PC-3 (cell line): ENCODE measurements at regions not wholly inside any gene's neighbourhood (a gene's known extent, or its start where the extent isn't known, plus 50 kb on each side); places are given as distances from the start of the nearest gene placed in this dataset.
A peak's percentile ranks its signal among the peaks of the same experiment; 100 is the strongest.

Source experiments
- ATAC-seq: fragments of 200-7000 bp; cut with Tn5 transposase; 2 replicates; pipeline ENCODE4 v1.9.1; 2020; ENCODE audit warnings: mild to moderate bottlenecking, moderate library complexity
- BruUV-seq: library from RNA; stranded (reverse); fragments of 400-500 nt; replicated peaks from 2 replicates; lab custom pipeline; 2021; lab: Mats Ljungman, UMichigan
- CTCF ChIA-PET: fragments of 300-600 bp; sonication (Branson Sonifier 250); formaldehyde crosslinking; loops from one replicate; lab custom pipeline; 2022; ENCODE audit warnings: antibody characterized with exemption; lab: Charles Lee
- POLR2A ChIA-PET: fragments of 300-600 bp; sonication (Branson Sonifier 250); formaldehyde crosslinking; loops from one replicate; lab custom pipeline; 2022; ENCODE audit warnings: antibody characterized with exemption; ENCODE audit not compliant: unreplicated experiment; lab: Charles Lee
- DNase-seq: peaks from one replicate; pipeline ENCODE4 v3.0.0-alpha.2; 2015
- H2AFZ ChIP-seq: fragments of 300-600 bp; sonication (generic); 2 replicates; pipeline ENCODE4 v1.6.0; 2016; ENCODE audit warnings: antibody characterized with exemption, low read length
- H3F3A ChIP-seq: fragments of 300-600 bp; sonication (generic); one replicate; pipeline ENCODE4 v1.6.0; 2017; ENCODE audit warnings: antibody characterized with exemption, low read length, control low read depth, mild to moderate bottlenecking; ENCODE audit not compliant: unreplicated experiment
- H3K27ac ChIP-seq: fragments of 300-600 bp; sonication (generic); 2 replicates; pipeline ENCODE4 v1.5.1; 2016; ENCODE audit warnings: mild to moderate bottlenecking, low read length
- H3K27me3 ChIP-seq: fragments of 300-600 bp; sonication (generic); 2 replicates; pipeline ENCODE4 v1.6.1; 2016; ENCODE audit warnings: low read length, mixed read lengths
- H3K36me3 ChIP-seq: fragments of 300-600 bp; sonication (generic); 2 replicates; pipeline ENCODE4 v1.6.1; 2016; ENCODE audit warnings: low read depth, mixed run types, low read length, mixed read lengths
- H3K4me1 ChIP-seq: fragments of 300-600 bp; sonication (generic); 2 replicates; pipeline ENCODE4 v1.5.1; 2016; ENCODE audit warnings: low read length; ENCODE audit not compliant: insufficient read depth
- H3K4me2 ChIP-seq: fragments of 300-600 bp; sonication (generic); 2 replicates; pipeline ENCODE4 v1.6.0; 2016; ENCODE audit warnings: low read length
- H3K4me3 ChIP-seq: fragments of 300-600 bp; sonication (generic); 2 replicates; pipeline ENCODE4 v1.5.1; 2016; ENCODE audit warnings: mild to moderate bottlenecking, low read length, mixed read lengths
- H3K79me2 ChIP-seq: fragments of 300-600 bp; sonication (generic); 2 replicates; pipeline ENCODE4 v1.6.1; 2017; ENCODE audit warnings: low read length, mixed read lengths
- H3K9ac ChIP-seq: fragments of 300-600 bp; sonication (generic); 2 replicates; pipeline ENCODE4 v1.6.0; 2016; ENCODE audit warnings: mild to moderate bottlenecking, low read length
- H3K9me2 ChIP-seq: fragments of 300-600 bp; sonication (generic); replicated peaks from 2 replicates; pipeline ENCODE4 v1.6.1; 2016; ENCODE audit warnings: mixed run types, low read length, mixed read lengths
- H3K9me3 ChIP-seq: fragments of 300-600 bp; sonication (generic); 2 replicates; pipeline ENCODE4 v1.6.1; 2016; ENCODE audit warnings: low read length, mixed read lengths
- H4K20me1 ChIP-seq: fragments of 300-600 bp; sonication (generic); 2 replicates; pipeline ENCODE4 v1.6.1; 2016; ENCODE audit warnings: low read length, mixed read lengths
- EZH2 ChIP-seq: fragments of 300-600 bp; sonication (generic); IDR thresholded peaks from one replicate; pipeline ENCODE4 v1.6.1; 2017; ENCODE audit warnings: antibody characterized with exemption, mild to moderate bottlenecking, low read length; ENCODE audit not compliant: unreplicated experiment
- EZH2phosphoT487 ChIP-seq: fragments of 300-600 bp; sonication (generic); IDR thresholded peaks from 2 replicates; pipeline ENCODE4 v1.6.1; 2018; ENCODE audit warnings: mild to moderate bottlenecking, antibody characterized with exemption, low read length, borderline replicate concordance
- intact Hi-C: fragments of 100-400 bp; cut with micrococcal nuclease; formaldehyde crosslinking; loops from 2 replicates; pipeline ENCODE4 v1.9.0; 2023
- TF ChIP-seq, protein P1 (sequence below): fragments of 300-600 bp; sonication (generic); conservative IDR thresholded peaks from 2 replicates; pipeline ENCODE4 v1.5.1; 2017; ENCODE audit warnings: antibody characterized with exemption, low read depth, mild to moderate bottlenecking, low read length

DNA sequence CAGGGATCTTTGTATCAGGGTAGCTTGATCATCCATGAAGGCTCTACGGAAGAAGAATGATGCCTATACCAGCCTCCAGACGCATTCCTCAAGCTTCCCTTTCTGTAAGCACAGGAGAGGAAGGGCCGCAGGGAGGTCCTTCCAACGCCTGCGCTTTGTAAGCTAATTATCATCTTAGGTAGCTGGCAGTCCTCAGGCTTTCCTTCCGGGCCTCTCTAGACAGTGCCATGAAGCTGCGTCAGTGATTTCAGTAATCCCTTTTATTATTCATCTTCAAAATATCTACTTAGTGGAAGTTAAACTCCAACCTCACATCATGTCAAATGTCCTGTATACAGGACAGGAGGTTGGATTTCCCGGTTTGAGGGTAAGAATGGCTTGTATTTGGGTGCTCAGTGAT lies 92.3 kb downstream of the ETAA1 start:
- Histone ChIP-seq H3K4me3 (no peak overlapping the region), H3K9ac (no peak overlapping the region), H3K4me1 (peaks cover 7% of the 10 kb centered on the region), H3K9me3 (no peaks in the 10 kb centered on the region), H2AFZ (no peak overlapping the region), H3F3A (no peaks in the 10 kb centered on the region), H3K4me2 (no peak overlapping the region), H3K36me3 (no peaks in the 10 kb centered on the region), H3K79me2 (no peaks in the 10 kb centered on the region), H3K27ac (no peak overlapping the region), H4K20me1 (no peaks in the 10 kb centered on the region), H3K9me2 (no peaks in the 10 kb centered on the region), H3K27me3 (no peaks in the 10 kb centered on the region)
- CTCF ChIA-PET: no interaction called here
- intact Hi-C loops: no loop called here
- DNase-seq (no peak), ATAC-seq (no peak)
- POLR2A ChIA-PET: no interaction called here
- TF ChIP-seq EZH2: no peak
- no peak for TF ChIP-seq EZH2phosphoT487
- TF ChIP-seq, protein P1, sequence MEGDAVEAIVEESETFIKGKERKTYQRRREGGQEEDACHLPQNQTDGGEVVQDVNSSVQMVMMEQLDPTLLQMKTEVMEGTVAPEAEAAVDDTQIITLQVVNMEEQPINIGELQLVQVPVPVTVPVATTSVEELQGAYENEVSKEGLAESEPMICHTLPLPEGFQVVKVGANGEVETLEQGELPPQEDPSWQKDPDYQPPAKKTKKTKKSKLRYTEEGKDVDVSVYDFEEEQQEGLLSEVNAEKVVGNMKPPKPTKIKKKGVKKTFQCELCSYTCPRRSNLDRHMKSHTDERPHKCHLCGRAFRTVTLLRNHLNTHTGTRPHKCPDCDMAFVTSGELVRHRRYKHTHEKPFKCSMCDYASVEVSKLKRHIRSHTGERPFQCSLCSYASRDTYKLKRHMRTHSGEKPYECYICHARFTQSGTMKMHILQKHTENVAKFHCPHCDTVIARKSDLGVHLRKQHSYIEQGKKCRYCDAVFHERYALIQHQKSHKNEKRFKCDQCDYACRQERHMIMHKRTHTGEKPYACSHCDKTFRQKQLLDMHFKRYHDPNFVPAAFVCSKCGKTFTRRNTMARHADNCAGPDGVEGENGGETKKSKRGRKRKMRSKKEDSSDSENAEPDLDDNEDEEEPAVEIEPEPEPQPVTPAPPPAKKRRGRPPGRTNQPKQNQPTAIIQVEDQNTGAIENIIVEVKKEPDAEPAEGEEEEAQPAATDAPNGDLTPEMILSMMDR: no peak
- BruUV-seq: no TSS peak

DNA sequence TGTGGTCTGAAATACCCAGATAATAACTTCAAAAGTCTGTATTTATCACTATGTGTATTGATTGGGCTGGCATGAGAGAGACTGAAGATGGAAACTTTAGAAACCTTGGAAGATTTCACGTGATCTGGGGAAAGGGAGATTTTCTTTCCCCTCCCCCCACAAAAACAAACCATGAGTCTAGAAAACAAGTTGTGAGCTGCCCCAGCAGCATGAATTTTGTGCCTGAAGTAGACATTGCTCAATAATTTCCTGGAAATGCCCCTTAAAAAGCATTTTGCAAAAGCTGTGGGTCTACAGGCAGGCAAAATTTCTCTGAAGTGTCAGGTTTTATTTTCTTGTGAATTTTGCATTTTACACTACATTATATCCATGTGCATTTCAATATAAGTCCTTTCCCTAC lies 101.8 kb downstream of the ETAA1 start:
- CTCF ChIA-PET: no interaction called here
- Histone ChIP-seq H3K4me3 (no peak overlapping the region), H3K9ac (no peak overlapping the region), H3K4me1 (peaks cover 13% of the 10 kb centered on the region; the same call in 1 of the 2 replicates), H3F3A (no peaks in the 10 kb centered on the region), H4K20me1 (no peaks in the 10 kb centered on the region), H3K27me3 (no peaks in the 10 kb centered on the region), H3K4me2 (no peak overlapping the region), H2AFZ (no peak overlapping the region), H3K36me3 (no peaks in the 10 kb centered on the region), H3K27ac (no peak overlapping the region), H3K9me2 (no peaks in the 10 kb centered on the region), H3K79me2 (no peaks in the 10 kb centered on the region), H3K9me3 (no peaks in the 10 kb centered on the region)
- TF ChIP-seq, protein P1: no peak
- TF ChIP-seq EZH2phosphoT487 (no peak), EZH2 (no peak)
- intact Hi-C loops: no loop called here
- POLR2A ChIA-PET: no interaction called here
- BruUV-seq: no TSS peak
- ATAC-seq (no peak), DNase-seq (no peak)

DNA sequence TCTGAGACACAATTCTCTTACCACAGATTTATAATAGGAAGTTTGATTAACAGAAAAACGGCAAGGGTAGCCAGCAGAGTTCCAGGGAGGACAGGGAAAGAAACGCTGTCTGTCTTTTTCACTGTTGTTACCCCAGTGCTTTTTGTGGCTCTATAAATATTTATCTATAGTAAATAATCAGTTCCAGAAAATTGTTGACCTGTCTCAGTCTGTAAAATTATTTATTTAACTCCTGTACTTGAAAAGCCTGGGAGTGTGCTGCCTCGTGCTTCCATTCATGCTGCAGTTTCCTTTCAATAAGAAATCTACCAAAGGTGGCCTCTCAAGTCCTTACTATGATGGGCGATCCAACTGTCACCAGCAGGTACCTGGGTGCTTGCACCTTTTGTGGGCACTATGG lies 102.9 kb downstream of the ETAA1 start:
- Histone ChIP-seq H3K9ac (no peak overlapping the region), H3K4me2 (no peak overlapping the region), H3F3A (no peaks in the 10 kb centered on the region), H3K9me2 (no peaks in the 10 kb centered on the region), H3K9me3 (no peaks in the 10 kb centered on the region), H3K27me3 (no peaks in the 10 kb centered on the region), H3K79me2 (no peaks in the 10 kb centered on the region), H3K27ac (no peak overlapping the region), H3K4me3 (no peak overlapping the region), H4K20me1 (no peaks in the 10 kb centered on the region), H3K36me3 (no peaks in the 10 kb centered on the region), H2AFZ (0 out of 2 replicates have a peak overlapping the region, but pooled peaks have one; percentile 0), H3K4me1 (peaks cover 13% of the 10 kb centered on the region; the same call in 1 of the 2 replicates)
- ATAC-seq (no peak), DNase-seq (no peak)
- POLR2A ChIA-PET: no interaction called here
- CTCF ChIA-PET: no interaction called here
- intact Hi-C loops: no loop called here
- no TSS peak for BruUV-seq
- TF ChIP-seq EZH2phosphoT487 (no peak), EZH2 (no peak)
- TF ChIP-seq, protein P1: no peak
